ENCODE measurements at regions not wholly inside any gene's neighbourhood (a gene's known extent, or its start where the extent isn't known, plus 50 kb on each side); places are given as distances from the start of the nearest gene placed in this dataset.

- no peak for TF ChIP-seq CTCF (IDR thresholded peaks at IDR 0.05)
- TF ChIP-seq POLR2A (IDR thresholded peaks at IDR 0.05) = no peak
These were observed 148.5 kb downstream of the CDC5L start for GRCh38 chr6:44535967-44536366.
